Progenitor cell of endocrine pancreas (in vitro differentiated cells): ENCODE measurements at regions not wholly inside any gene's neighbourhood (a gene's known extent, or its start where the extent isn't known, plus 50 kb on each side); places are given as distances from the start of the nearest gene placed in this dataset.

Experiments
- DNase-seq: peaks from one replicate; pipeline ENCODE4 v3.0.0; 2021; ENCODE audit warnings: low spot score; ENCODE audit not compliant: unreplicated experiment
- H3K27ac Mint-ChIP-seq: 2 replicates; pipeline ENCODE4 v1.8.0; 2021; ENCODE audit warnings: mild to moderate bottlenecking, moderate library complexity, mixed read lengths
- H3K27me3 Mint-ChIP-seq: 2 replicates; pipeline ENCODE4 v1.8.0; 2021; ENCODE audit warnings: mixed read lengths
- H3K36me3 Mint-ChIP-seq: 2 replicates; pipeline ENCODE4 v1.8.0; 2022; ENCODE audit warnings: mixed read lengths; ENCODE audit not compliant: insufficient read depth
- H3K4me1 Mint-ChIP-seq: 2 replicates; pipeline ENCODE4 v1.8.0; 2021; ENCODE audit warnings: low read depth, mixed read lengths
- H3K4me3 Mint-ChIP-seq: 2 replicates; pipeline ENCODE4 v1.8.0; 2021; ENCODE audit warnings: low read depth, mild to moderate bottlenecking, moderate library complexity, mixed read lengths
- H3K9me3 Mint-ChIP-seq: 2 replicates; pipeline ENCODE4 v1.8.0; 2021; ENCODE audit warnings: low read depth, mixed read lengths
- TF ChIP-seq, protein P1 (sequence below): fragments of 200-600 bp; sonication (generic); IDR thresholded peaks from one replicate; pipeline ENCODE4 v1.5.0; 2021; ENCODE audit warnings: antibody characterized with exemption, mild to moderate bottlenecking; ENCODE audit not compliant: unreplicated experiment

DNA sequence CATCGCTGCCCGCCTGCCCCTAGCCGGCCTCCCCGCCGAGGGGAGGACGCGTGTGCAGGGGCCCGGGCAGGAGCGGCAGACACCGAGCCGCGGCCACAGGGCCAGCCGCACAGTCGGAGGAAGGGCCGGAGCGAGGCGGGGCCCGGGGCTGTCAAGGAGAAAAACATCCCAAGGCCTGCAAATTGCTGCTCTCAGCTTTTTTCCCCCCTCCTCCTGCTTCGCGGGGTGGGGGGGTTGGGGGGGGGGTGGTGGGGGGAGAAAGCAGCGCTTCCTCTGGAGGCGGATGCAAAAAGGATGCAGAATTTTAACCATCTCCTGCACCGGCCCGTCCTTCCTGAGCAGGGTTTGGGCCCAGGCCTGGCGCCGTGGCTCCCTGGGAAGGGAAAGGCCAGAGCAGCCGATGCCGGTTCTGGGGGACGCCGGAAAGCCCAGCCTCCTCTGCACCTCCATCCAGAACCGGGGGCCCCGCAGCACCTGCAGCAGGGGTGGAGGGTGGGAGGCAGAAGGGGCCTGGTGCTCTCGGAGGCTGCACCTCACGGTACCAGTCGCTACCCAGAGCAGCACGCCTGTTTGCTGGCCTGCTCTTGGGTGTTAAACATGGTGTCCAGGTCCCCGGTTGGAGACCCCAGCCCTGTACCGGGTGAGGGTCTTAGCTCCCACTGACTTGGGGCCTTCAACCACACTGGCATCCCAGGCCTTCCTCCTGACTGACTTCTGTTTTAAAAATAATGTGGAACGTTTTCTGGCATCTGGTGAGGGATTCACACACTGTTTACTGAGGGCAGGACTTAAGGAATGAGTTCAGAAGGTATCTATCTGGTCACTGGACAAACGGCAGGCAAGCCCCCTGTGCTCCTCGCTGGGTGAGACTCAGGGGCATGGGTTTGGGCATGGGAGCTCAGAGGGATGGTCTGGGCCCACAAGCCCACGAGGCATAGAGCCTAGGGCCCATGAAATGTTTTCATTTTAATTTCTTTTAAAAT lies 77.4 kb upstream of the WNT7B start:
- no peak for DNase-seq
- TF ChIP-seq, protein P1, sequence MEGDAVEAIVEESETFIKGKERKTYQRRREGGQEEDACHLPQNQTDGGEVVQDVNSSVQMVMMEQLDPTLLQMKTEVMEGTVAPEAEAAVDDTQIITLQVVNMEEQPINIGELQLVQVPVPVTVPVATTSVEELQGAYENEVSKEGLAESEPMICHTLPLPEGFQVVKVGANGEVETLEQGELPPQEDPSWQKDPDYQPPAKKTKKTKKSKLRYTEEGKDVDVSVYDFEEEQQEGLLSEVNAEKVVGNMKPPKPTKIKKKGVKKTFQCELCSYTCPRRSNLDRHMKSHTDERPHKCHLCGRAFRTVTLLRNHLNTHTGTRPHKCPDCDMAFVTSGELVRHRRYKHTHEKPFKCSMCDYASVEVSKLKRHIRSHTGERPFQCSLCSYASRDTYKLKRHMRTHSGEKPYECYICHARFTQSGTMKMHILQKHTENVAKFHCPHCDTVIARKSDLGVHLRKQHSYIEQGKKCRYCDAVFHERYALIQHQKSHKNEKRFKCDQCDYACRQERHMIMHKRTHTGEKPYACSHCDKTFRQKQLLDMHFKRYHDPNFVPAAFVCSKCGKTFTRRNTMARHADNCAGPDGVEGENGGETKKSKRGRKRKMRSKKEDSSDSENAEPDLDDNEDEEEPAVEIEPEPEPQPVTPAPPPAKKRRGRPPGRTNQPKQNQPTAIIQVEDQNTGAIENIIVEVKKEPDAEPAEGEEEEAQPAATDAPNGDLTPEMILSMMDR = no peak
- Mint-ChIP-seq H3K4me1 (peaks cover 3% of the 10 kb centered on the region), H3K36me3 (no peaks in the 10 kb centered on the region), H3K9me3 (no peaks in the 10 kb centered on the region), H3K27ac (no peak overlapping the region), H3K4me3 (no peak overlapping the region), H3K27me3 (peaks cover 82% of the 10 kb centered on the region)

DNA sequence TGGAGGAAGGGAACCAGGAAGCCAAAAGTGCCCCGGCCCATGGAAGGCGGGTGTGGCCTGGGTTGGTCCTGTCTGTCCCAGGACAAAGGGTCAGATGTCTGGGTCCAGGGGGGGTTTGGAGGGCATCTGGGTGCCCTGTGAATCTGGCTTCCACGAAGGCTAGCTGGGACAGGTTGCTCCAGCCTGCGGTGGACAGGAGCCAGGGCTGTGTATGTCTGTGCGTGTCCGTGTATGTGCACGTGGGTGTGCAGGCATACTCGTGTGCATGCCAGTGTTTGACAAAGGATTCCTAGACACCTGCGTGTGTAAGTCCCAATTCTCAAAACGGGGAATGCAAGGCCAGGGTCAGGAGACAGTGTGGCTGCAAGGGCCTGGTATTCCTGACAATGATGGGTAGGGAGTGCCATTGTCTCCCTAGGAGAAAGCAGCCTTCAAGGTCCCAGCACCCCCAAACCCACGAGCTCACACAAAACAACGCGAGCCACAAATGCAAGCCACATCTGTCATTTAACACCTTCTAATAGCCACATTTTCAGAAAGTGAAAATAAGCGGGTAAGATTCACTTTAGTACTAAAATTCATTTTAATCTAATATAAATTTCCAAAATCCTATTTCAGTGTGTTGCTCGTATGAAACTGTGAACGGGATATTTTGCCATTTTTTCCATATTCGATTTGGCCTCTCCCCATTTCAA lies 78.4 kb upstream of the WNT7B start:
- Mint-ChIP-seq H3K27me3 (peaks cover 82% of the 10 kb centered on the region), H3K36me3 (no peaks in the 10 kb centered on the region), H3K9me3 (no peaks in the 10 kb centered on the region), H3K4me3 (no peak overlapping the region), H3K27ac (no peak overlapping the region), H3K4me1 (peaks cover 3% of the 10 kb centered on the region)
- TF ChIP-seq, protein P1 = no peak
- DNase-seq = no peak

DNA sequence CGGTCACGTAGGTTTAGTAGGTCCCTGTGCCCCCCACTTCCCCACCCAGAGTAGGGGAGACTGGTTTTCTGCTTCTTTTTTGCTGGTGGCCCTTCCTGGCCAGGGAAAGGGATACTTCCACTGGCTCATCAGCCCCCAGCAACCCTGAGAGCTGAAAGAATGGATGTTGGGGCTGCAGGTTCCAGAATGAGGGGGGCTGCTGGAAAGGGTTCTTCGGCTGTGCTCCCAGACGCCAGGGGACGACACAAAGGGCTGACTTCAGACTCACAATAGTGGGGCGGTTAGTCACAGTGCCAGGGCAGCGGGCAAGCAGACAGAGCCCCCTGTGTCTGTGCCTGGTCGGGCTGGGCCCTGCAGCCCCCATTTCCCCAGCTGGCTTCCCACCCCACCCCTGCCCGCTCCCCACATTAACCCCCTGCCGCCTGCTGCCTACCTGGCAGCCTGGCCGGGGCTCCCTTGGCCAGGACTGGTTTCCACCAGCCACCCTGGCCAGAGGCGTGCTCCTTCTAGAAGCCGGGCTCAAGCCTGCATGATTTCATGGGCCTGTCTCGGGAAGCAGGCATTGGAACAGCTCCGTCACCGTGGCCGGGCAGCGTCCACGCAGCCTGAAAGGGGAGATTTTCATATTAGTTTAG lies 79.1 kb upstream of the WNT7B start:
- Mint-ChIP-seq H3K27me3 (peaks cover 78% of the 10 kb centered on the region), H3K9me3 (no peaks in the 10 kb centered on the region), H3K36me3 (no peaks in the 10 kb centered on the region), H3K4me1 (peaks cover 3% of the 10 kb centered on the region), H3K4me3 (no peak overlapping the region), H3K27ac (no peak overlapping the region)
- TF ChIP-seq, protein P1 = no peak
- no peak for DNase-seq

DNA sequence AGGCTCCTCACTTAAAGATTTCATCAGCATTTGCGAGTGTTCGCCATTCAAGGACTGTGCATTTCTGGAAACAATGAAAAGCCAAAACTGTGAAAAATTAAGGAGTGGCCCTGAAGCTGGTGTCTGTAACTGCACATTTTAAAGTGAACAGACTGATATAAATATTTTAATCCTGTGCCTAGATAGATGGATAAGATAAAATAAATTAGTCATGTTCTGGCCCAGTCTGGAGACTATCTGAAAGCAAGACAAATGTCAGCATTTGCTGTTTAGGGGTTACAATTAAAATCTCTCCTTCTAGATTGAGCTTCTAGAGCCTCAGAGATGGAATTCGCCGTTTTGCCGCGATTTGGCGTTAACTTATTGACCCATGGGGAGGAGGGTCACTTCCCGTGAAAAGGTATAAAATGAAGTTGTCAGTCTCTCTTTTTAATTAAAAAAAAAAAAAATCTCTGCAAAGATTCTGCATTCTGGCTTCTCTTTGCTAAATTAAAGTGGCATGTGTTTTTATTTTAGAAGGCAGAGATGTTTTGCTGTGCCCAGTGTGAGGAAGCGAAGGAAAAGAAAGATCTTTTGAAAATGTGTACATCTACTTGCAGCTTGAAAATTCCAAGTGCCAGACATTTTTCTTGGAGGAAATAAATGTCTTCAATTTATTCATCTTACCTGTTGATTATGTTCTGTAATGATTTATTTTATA lies 79.7 kb upstream of the WNT7B start:
- DNase-seq = no peak
- Mint-ChIP-seq H3K9me3 (no peaks in the 10 kb centered on the region), H3K4me3 (no peak overlapping the region), H3K4me1 (peaks cover 3% of the 10 kb centered on the region), H3K27me3 (peaks cover 72% of the 10 kb centered on the region), H3K36me3 (no peaks in the 10 kb centered on the region), H3K27ac (no peak overlapping the region)
- TF ChIP-seq, protein P1 = no peak
